Loucy (cell line): ENCODE measurements at regions not wholly inside any gene's neighbourhood (a gene's known extent, or its start where the extent isn't known, plus 50 kb on each side); places are given as distances from the start of the nearest gene placed in this dataset.
"Not testable (repeated sequence)": the region's sequence is repeated elsewhere in the genome, so short reads cannot be mapped to it uniquely, and the experiment has no call there.

Source experiments
- H2AFZ ChIP-seq: fragments of 200-600 bp; sonication (generic); 2 replicates; pipeline ENCODE4 v1.6.0; 2016; ENCODE audit warnings: antibody characterized with exemption, mild to moderate bottlenecking, low read length, moderate library complexity
- H3F3A ChIP-seq: fragments of 200-600 bp; 2 replicates; pipeline ENCODE4 v1.6.0; 2016; ENCODE audit warnings: antibody characterized with exemption, low read depth, mild to moderate bottlenecking
- H3K27me3 ChIP-seq: fragments of 200-600 bp; sonication (generic); 2 replicates; pipeline ENCODE4 v1.6.1; 2014; ENCODE audit warnings: low read length, mild to moderate bottlenecking; ENCODE audit not compliant: insufficient read depth, poor library complexity, severe bottlenecking
- H3K36me3 ChIP-seq: fragments of 200-600 bp; sonication (generic); 2 replicates; pipeline ENCODE4 v1.6.1; 2016; ENCODE audit warnings: low read length; ENCODE audit not compliant: insufficient read depth
- H3K4me1 ChIP-seq: fragments of 200-600 bp; sonication (generic); 2 replicates; pipeline ENCODE4 v1.5.1; 2014; ENCODE audit warnings: low read length, mild to moderate bottlenecking; ENCODE audit not compliant: insufficient read depth, poor library complexity, severe bottlenecking
- H3K4me2 ChIP-seq: fragments of 200-600 bp; sonication (generic); 2 replicates; pipeline ENCODE4 v1.6.0; 2014; ENCODE audit warnings: antibody characterized with exemption, low read length, low read depth, mild to moderate bottlenecking; ENCODE audit not compliant: poor library complexity, severe bottlenecking
- H3K4me3 ChIP-seq: fragments of 200-600 bp; sonication (generic); 2 replicates; pipeline ENCODE4 v1.5.1; 2014; ENCODE audit warnings: low read length, mild to moderate bottlenecking, mixed read lengths; ENCODE audit not compliant: poor library complexity, severe bottlenecking
- H3K79me2 ChIP-seq: fragments of 200-600 bp; sonication (generic); 2 replicates; pipeline ENCODE4 v1.6.1; 2014; ENCODE audit warnings: low read length; ENCODE audit not compliant: insufficient read depth
- H3K9ac ChIP-seq: fragments of 200-600 bp; sonication (generic); 2 replicates; pipeline ENCODE4 v1.6.0; 2014; ENCODE audit warnings: mild to moderate bottlenecking, low read depth, low read length, moderate library complexity; ENCODE audit not compliant: poor library complexity, severe bottlenecking
- H3K9me2 ChIP-seq: fragments of 200-600 bp; sonication (generic); replicated peaks from 2 replicates; pipeline ENCODE4 v1.6.1; 2016; ENCODE audit warnings: low read depth, low read length, mixed read lengths
- H3K9me3 ChIP-seq: fragments of 200-600 bp; sonication (generic); 2 replicates; pipeline ENCODE4 v1.6.1; 2014; ENCODE audit warnings: mild to moderate bottlenecking, antibody characterized with exemption, low read length, low read depth; ENCODE audit not compliant: insufficient read depth
- H4K20me1 ChIP-seq: fragments of 200-600 bp; sonication (generic); 2 replicates; pipeline ENCODE4 v1.6.0; 2014; ENCODE audit warnings: antibody characterized with exemption, low read length, mild to moderate bottlenecking; ENCODE audit not compliant: insufficient read depth, poor library complexity, severe bottlenecking
- CTCF ChIP-seq: fragments of 200-600 bp; sonication (generic); conservative IDR thresholded peaks from 2 replicates; pipeline ENCODE4 v1.5.1; 2014; ENCODE audit warnings: mild to moderate bottlenecking, antibody characterized with exemption, low read length
- EZH2phosphoT487 ChIP-seq: fragments of 200-600 bp; IDR thresholded peaks from 2 replicates; pipeline ENCODE4 v1.6.1; 2018; ENCODE audit warnings: antibody characterized with exemption, mild to moderate bottlenecking, moderate library complexity, borderline replicate concordance

DNA sequence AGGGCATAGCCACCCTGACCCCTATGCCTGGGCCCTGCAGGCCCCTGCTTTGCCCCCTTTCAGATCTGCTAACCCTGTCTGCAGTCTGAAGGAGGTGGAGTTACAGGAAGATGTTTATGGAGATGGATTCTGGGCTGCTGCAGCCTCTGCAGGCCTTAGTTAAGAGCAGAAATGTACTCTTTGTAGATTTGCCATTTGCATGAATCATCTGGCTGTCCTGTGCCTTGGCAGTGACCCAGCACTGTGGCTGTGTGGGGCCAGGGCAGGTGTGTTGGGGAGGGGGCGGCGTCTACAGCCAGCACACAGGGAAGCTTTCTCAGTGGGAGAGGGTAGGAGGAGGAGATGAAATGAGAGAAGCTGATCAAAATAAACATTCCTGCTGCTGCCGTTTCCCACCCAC lies 867.3 kb downstream of the PLA2G4A start:
- Histone ChIP-seq H3K79me2 (no peaks in the 10 kb centered on the region), H3K4me2 (no peak overlapping the region), H3K4me3 (no peak overlapping the region), H3K36me3 (no peaks in the 10 kb centered on the region), H3K9me2 (no peaks in the 10 kb centered on the region), H3F3A (no peaks in the 10 kb centered on the region), H3K9me3 (no peaks in the 10 kb centered on the region), H2AFZ (no peak overlapping the region), H3K27me3 (no peaks in the 10 kb centered on the region), H3K4me1 (no peaks in the 10 kb centered on the region), H4K20me1 (no peaks in the 10 kb centered on the region), H3K9ac (no peak overlapping the region)
- no peak for TF ChIP-seq EZH2phosphoT487
- TF ChIP-seq CTCF, result no peak

DNA sequence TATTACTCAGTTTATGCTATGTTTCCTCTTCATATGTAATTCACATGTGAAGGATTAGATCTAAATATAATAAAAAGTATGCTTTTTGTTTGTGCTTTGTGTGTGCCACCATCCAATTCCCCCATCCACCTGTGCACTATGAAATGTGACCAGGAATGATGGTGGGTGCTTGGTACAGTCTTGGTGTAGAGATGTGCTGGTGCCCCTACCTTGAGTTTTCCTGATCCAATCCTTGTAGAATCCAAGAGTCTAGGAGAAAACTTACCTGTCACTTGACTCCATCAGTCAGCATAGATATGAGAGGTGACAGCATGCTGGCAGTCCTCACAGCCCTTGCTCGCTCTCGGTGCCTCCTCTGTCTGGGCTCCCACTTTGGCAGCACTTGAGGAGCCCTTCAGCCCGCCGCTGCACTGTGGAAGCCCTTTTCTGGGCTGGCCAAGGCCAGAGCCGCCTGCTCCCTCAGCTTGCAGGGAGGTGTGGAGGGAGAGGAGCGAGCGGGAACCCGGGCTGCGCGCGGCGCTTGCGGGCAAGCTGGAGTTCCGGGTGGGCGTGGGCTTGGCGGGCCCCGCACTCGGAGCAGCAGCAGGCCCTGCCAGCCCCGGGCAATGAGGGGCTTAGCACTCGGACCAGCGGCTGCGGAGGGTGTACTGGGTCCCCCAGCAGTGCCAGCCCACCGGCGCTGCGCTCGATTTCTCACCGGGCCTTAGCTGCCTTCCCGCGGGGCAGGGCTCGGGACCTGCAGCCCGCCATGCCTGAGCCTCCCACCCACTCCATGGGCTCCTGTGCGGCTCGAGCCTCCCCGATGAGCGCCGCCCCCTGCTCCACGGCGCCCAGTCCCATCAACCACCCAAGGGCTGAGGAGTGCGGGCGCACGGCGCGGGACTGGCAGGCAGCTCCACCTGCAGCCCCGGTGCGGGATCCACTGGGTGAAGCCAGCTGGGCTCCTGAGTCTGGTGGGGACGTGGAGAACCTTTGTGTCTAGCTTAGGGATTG lies 874.7 kb downstream of the PLA2G4A start:
- H3K9me2 ChIP-seq, H3F3A ChIP-seq, H3K9me3 ChIP-seq, H3K9ac ChIP-seq, H3K79me2 ChIP-seq, H3K36me3 ChIP-seq, H4K20me1 ChIP-seq, H3K27me3 ChIP-seq, H3K4me2 ChIP-seq, H3K4me1 ChIP-seq, H2AFZ ChIP-seq, H3K4me3 ChIP-seq: not testable (repeated sequence)

- no peak overlapping the region for H3K9ac ChIP-seq
- no peaks in the 10 kb centered on the region for H3K9me3 ChIP-seq
- H3F3A ChIP-seq, result no peaks in the 10 kb centered on the region
- no peaks in the 10 kb centered on the region for H3K79me2 ChIP-seq
- H4K20me1 ChIP-seq, result no peaks in the 10 kb centered on the region
- H3K4me1 ChIP-seq, result no peaks in the 10 kb centered on the region
- H2AFZ ChIP-seq, result no peak overlapping the region
- no peak for TF ChIP-seq CTCF
- no peak for TF ChIP-seq EZH2phosphoT487
- H3K9me2 ChIP-seq, result no peaks in the 10 kb centered on the region
- H3K36me3 ChIP-seq, result no peaks in the 10 kb centered on the region
- no peak overlapping the region for H3K4me2 ChIP-seq
- no peaks in the 10 kb centered on the region for H3K27me3 ChIP-seq
- H3K4me3 ChIP-seq, result no peak overlapping the region
These were observed 885.7 kb downstream of the PLA2G4A start for GRCh38 chr1:187714470-187714869.

GRCh38 chr1:187715483-187715882 lies 886.7 kb downstream of the PLA2G4A start:
- Histone ChIP-seq H2AFZ (no peak overlapping the region), H3F3A (no peaks in the 10 kb centered on the region), H3K9me2 (no peaks in the 10 kb centered on the region), H4K20me1 (no peaks in the 10 kb centered on the region), H3K79me2 (no peaks in the 10 kb centered on the region), H3K36me3 (no peaks in the 10 kb centered on the region), H3K4me2 (no peak overlapping the region), H3K4me3 (no peak overlapping the region), H3K9me3 (no peaks in the 10 kb centered on the region), H3K9ac (no peak overlapping the region), H3K4me1 (no peaks in the 10 kb centered on the region), H3K27me3 (no peaks in the 10 kb centered on the region)
- TF ChIP-seq CTCF, result no peak
- TF ChIP-seq EZH2phosphoT487, result no peak
